ENCODE measurements at regions not wholly inside any gene's neighbourhood (a gene's known extent, or its start where the extent isn't known, plus 50 kb on each side); places are given as distances from the start of the nearest gene placed in this dataset.
"Not testable (repeated sequence)": the region's sequence is repeated elsewhere in the genome, so short reads cannot be mapped to it uniquely, and the experiment has no call there.

GRCh38 chr7:63054191-63054661, 944.4 kb upstream of the ZNF722 start:
- ATAC-seq (replicated peaks in 1 of 4) (no peak), DNase-seq (no peak)
- H3K27ac Mint-ChIP-seq, result no peak overlapping the region
- Histone ChIP-seq H3K27ac (ENCODE audit: low read length) (no peak overlapping the region), H3K27me3 (replicated peaks in 1 of 2; ENCODE audit: control insufficient read depth in 2 of 2, extremely low read depth in 1 of 2, insufficient read depth in 2 of 2, low read length in 1 of 2) (peaks cover 0 to 5% of the 10 kb centered on the region in 2 experiments), H3K36me3 (ENCODE audit: control insufficient read depth in 2 of 2, extremely low read depth in 1 of 2, insufficient read depth in 1 of 2, low read length in 1 of 2) (no peaks in the 10 kb centered on the region), H3K4me1 (ENCODE audit: control insufficient read depth in 1 of 2, extremely low read depth in 1 of 2, insufficient read depth in 2 of 2, low read length in 2 of 2) (no peaks in the 10 kb centered on the region), H3K4me3 (ENCODE audit: control insufficient read depth in 1 of 2, extremely low read depth in 1 of 2, low read length in 1 of 2) (no peak overlapping the region), H3K9me3 (peaks cover 1% of the 10 kb centered on the region)
- ChIA-PET POLR2A (no interaction called here), CTCF (no interaction called here)
- no peaks in the 10 kb centered on the region for H3K36me3 Mint-ChIP-seq
- 65% methylated on average over 45 of the region's 45 CpGs for WGBS (ENCODE audit: insufficient coverage)
- H3K27me3 Mint-ChIP-seq, result no peaks in the 10 kb centered on the region
- peaks cover 4 to 16% (median 16%) of the 10 kb centered on the region in 3 donors for H3K9me3 Mint-ChIP-seq
- no peak overlapping the region for H3K4me3 Mint-ChIP-seq
- no peaks in the 10 kb centered on the region for H3K4me1 Mint-ChIP-seq

- no peak for ATAC-seq (replicated peaks in 1 of 4)
- H3K9me3 Mint-ChIP-seq, result peaks cover 0 to 14% (median 7%) of the 10 kb centered on the region in 3 donors
- CTCF ChIA-PET, result no interaction called here
Observed at GRCh38 chr7:63057265-63057664, 941.4 kb upstream of the ZNF722 start.

DNA sequence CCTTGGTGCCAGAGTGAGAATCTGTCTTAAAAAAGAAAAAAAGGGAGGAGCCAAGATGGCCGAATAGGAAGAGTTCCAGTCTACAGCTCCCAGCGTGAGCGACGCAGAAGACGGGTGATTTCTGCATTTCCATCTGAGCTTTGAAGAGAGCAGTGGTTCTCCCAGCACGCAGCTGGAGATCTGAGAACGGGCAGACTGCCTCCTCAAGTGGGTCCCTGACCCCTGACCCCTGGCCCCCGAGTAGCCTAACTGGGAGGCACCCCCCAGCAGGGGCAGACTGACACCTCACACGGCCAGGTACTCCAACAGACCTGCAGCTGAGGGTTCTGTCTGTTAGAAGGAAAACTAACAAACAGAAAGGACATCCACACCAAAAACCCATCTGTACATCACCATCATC, 937.9 kb upstream of the ZNF722 start:
- H3K36me3 Mint-ChIP-seq; H3K4me1 Mint-ChIP-seq; H3K4me3 Mint-ChIP-seq; DNase-seq; H3K27me3 ChIP-seq (replicated peaks in 1 of 2; ENCODE audit: control insufficient read depth in 2 of 2, extremely low read depth in 1 of 2, insufficient read depth in 2 of 2, low read length in 1 of 2); H3K4me1 ChIP-seq (ENCODE audit: control insufficient read depth in 1 of 2, extremely low read depth in 1 of 2, insufficient read depth in 2 of 2, low read length in 2 of 2); CTCF ChIA-PET; H3K27ac ChIP-seq (ENCODE audit: low read length); H3K4me3 ChIP-seq (ENCODE audit: control insufficient read depth in 1 of 2, extremely low read depth in 1 of 2, low read length in 1 of 2); ATAC-seq (replicated peaks in 1 of 4); H3K36me3 ChIP-seq (ENCODE audit: control insufficient read depth in 2 of 2, extremely low read depth in 1 of 2, insufficient read depth in 1 of 2, low read length in 1 of 2); POLR2A ChIA-PET; H3K27ac Mint-ChIP-seq; H3K27me3 Mint-ChIP-seq; H3K9me3 ChIP-seq: not testable (repeated sequence)
- no CpG with 5 or more reads among the region's 9 CpGs for WGBS (ENCODE audit: insufficient coverage)
- peaks cover 6 to 13% (median 9%) of the 10 kb centered on the region in 3 donors for H3K9me3 Mint-ChIP-seq

More at GRCh38 chr7:63057265-63057664, 941.4 kb upstream of the ZNF722 start:
- POLR2A ChIA-PET, result no interaction called here
- no peak overlapping the region for H3K4me3 Mint-ChIP-seq
- H3K27me3 ChIP-seq (replicated peaks in 1 of 2; ENCODE audit: control insufficient read depth in 2 of 2, extremely low read depth in 1 of 2, insufficient read depth in 2 of 2, low read length in 1 of 2), result peaks cover 0 to 5% of the 10 kb centered on the region in 2 experiments
- no peaks in the 10 kb centered on the region for H3K36me3 ChIP-seq (ENCODE audit: control insufficient read depth in 2 of 2, extremely low read depth in 1 of 2, insufficient read depth in 1 of 2, low read length in 1 of 2)
- H3K4me3 ChIP-seq (ENCODE audit: control insufficient read depth in 1 of 2, extremely low read depth in 1 of 2, low read length in 1 of 2), result no peak overlapping the region
- H3K4me1 Mint-ChIP-seq, result no peaks in the 10 kb centered on the region
- WGBS (ENCODE audit: insufficient coverage), result 95% methylated on average over 2 of the region's 5 CpGs
- no peaks in the 10 kb centered on the region for H3K27me3 Mint-ChIP-seq
- H3K4me1 ChIP-seq (ENCODE audit: control insufficient read depth in 1 of 2, extremely low read depth in 1 of 2, insufficient read depth in 2 of 2, low read length in 2 of 2), result no peaks in the 10 kb centered on the region
- H3K27ac Mint-ChIP-seq, result no peak overlapping the region
- H3K27ac ChIP-seq (ENCODE audit: low read length), result no peak overlapping the region
- no peaks in the 10 kb centered on the region for H3K36me3 Mint-ChIP-seq
- H3K9me3 ChIP-seq, result no peaks in the 10 kb centered on the region
- DNase-seq, result no peak

DNA sequence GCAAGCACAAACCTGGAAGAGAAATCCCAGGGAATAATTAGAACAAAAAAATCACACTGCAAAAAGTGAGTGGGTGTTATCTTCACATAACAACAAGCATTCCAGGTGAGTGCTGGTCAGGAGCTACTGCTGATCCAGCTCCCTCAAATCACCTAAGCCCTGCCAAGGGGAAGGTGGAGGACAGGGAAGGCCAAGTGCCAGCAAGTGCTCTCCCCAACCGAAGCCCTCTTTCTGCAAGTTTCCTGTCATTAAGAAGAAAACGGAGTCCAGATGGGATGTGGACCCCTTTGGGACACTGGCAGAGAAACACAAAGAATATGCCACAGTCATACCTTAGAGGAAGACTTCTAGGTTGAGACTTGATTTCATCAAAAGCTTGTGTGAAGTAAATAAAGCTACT, 933.0 kb upstream of the ZNF722 start:
- ChIA-PET CTCF (no interaction called here), POLR2A (no interaction called here)
- no peaks in the 10 kb centered on the region for H3K36me3 ChIP-seq (ENCODE audit: control insufficient read depth in 2 of 2, extremely low read depth in 1 of 2, insufficient read depth in 1 of 2, low read length in 1 of 2)
- Mint-ChIP-seq H3K9me3 (peaks cover 17 to 24% (median 21%) of the 10 kb centered on the region in 3 donors), H3K27ac (no peak overlapping the region), H3K4me1 (no peaks in the 10 kb centered on the region), H3K36me3 (no peaks in the 10 kb centered on the region), H3K4me3 (no peak overlapping the region), H3K27me3 (no peaks in the 10 kb centered on the region)
- H3K27me3 ChIP-seq (replicated peaks in 1 of 2; ENCODE audit: control insufficient read depth in 2 of 2, extremely low read depth in 1 of 2, insufficient read depth in 2 of 2, low read length in 1 of 2), result no peaks in the 10 kb centered on the region
- no peak for DNase-seq
- no peak overlapping the region for H3K27ac ChIP-seq (ENCODE audit: low read length)
- no peak for ATAC-seq (replicated peaks in 1 of 4)
- no peak overlapping the region for H3K4me3 ChIP-seq (ENCODE audit: control insufficient read depth in 1 of 2, extremely low read depth in 1 of 2, low read length in 1 of 2)
- WGBS (ENCODE audit: insufficient coverage), result 33% methylated on average over 1 of the region's 2 CpGs
- H3K9me3 ChIP-seq, result no peaks in the 10 kb centered on the region
- no peaks in the 10 kb centered on the region for H3K4me1 ChIP-seq (ENCODE audit: control insufficient read depth in 1 of 2, extremely low read depth in 1 of 2, insufficient read depth in 2 of 2, low read length in 2 of 2)

- H3K4me3 ChIP-seq (ENCODE audit: control insufficient read depth in 1 of 2, extremely low read depth in 1 of 2, low read length in 1 of 2); H3K4me1 ChIP-seq (ENCODE audit: control insufficient read depth in 1 of 2, extremely low read depth in 1 of 2, insufficient read depth in 2 of 2, low read length in 2 of 2); H3K27me3 ChIP-seq (replicated peaks in 1 of 2; ENCODE audit: control insufficient read depth in 2 of 2, extremely low read depth in 1 of 2, insufficient read depth in 2 of 2, low read length in 1 of 2); H3K27ac ChIP-seq (ENCODE audit: low read length); POLR2A ChIA-PET; H3K4me3 Mint-ChIP-seq; H3K36me3 Mint-ChIP-seq; CTCF ChIA-PET; H3K36me3 ChIP-seq (ENCODE audit: control insufficient read depth in 2 of 2, extremely low read depth in 1 of 2, insufficient read depth in 1 of 2, low read length in 1 of 2); DNase-seq; H3K27me3 Mint-ChIP-seq; H3K4me1 Mint-ChIP-seq; H3K27ac Mint-ChIP-seq; H3K9me3 ChIP-seq; ATAC-seq (replicated peaks in 1 of 4): not testable (repeated sequence)
- H3K9me3 Mint-ChIP-seq, result peaks cover 17 to 24% (median 21%) of the 10 kb centered on the region in 3 donors
- no CpG with 5 or more reads among the region's 4 CpGs for WGBS (ENCODE audit: insufficient coverage)
Observed at GRCh38 chr7:63066235-63066634, 932.4 kb upstream of the ZNF722 start.

DNA sequence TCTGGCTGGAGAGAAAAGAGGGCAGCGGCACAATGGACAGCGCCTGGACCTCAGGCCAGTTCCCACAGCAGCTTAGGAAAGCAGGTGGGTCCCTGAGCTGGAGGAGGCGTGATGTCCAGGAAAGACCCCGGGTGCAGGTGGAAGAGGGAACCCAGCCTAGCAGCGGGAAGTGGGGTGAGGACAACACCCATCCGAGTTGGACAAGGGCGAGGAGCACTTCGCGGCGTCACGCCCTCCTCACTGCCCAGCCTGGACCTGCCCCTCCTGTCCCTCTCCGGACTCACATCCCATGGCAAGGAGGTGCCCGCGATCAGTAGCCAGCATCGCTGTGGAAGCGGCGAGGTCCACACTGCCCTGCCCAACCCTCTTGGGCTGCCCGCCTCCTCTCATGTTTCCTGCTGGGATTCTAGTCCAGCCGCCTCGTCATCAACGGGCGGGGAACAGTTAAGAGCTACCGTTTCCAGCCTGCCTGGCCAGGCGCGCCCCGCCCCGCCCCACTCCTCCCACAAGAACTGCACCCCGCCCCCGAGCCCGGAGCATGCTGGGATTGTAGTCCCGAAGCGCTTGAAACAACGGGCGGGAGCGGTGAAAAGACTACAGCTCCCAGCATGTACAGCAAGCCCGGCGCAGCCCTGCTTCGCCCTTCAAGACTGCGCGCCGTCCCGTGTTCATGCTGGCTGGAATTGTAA, 930.6 kb upstream of the ZNF722 start:
- Mint-ChIP-seq H3K4me1 (no peaks in the 10 kb centered on the region), H3K4me3 (no peak overlapping the region), H3K27me3 (no peaks in the 10 kb centered on the region), H3K9me3 (peaks cover 15 to 29% (median 22%) of the 10 kb centered on the region in 3 donors), H3K27ac (no peak overlapping the region), H3K36me3 (no peaks in the 10 kb centered on the region)
- Histone ChIP-seq H3K27me3 (replicated peaks in 1 of 2; ENCODE audit: control insufficient read depth in 2 of 2, extremely low read depth in 1 of 2, insufficient read depth in 2 of 2, low read length in 1 of 2) (no peaks in the 10 kb centered on the region), H3K9me3 (no peaks in the 10 kb centered on the region), H3K27ac (ENCODE audit: low read length) (no peak overlapping the region), H3K36me3 (ENCODE audit: control insufficient read depth in 2 of 2, extremely low read depth in 1 of 2, insufficient read depth in 1 of 2, low read length in 1 of 2) (no peaks in the 10 kb centered on the region), H3K4me3 (ENCODE audit: control insufficient read depth in 1 of 2, extremely low read depth in 1 of 2, low read length in 1 of 2) (no peak overlapping the region), H3K4me1 (ENCODE audit: control insufficient read depth in 1 of 2, extremely low read depth in 1 of 2, insufficient read depth in 2 of 2, low read length in 2 of 2) (no peaks in the 10 kb centered on the region)
- CTCF ChIA-PET, result no interaction called here
- 50% methylated on average over 41 of the region's 42 CpGs for WGBS (ENCODE audit: insufficient coverage)
- ATAC-seq (replicated peaks in 1 of 4), result no peak
- POLR2A ChIA-PET, result no interaction called here
- no peak for DNase-seq

DNA sequence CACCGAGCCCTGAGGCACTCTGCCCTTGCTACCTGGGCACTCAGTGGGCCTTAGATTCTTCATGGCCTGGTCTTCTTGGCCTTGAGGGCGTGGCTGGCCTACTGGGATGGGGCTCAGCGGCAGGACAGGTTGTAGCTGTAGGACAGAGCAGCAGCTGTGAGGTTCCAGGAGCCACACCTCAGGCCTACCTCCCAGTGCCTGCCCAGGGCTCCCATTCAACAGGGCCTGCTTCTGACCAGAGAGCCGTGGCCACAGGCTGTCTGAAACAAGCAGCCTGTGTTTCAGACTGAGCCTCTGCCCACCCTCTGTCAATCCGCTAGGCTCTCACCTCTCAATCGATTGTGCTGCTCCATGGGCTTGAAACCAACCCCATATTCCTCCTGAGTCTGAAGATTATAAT, 928.0 kb upstream of the ZNF722 start:
- H3K4me1 ChIP-seq (ENCODE audit: control insufficient read depth in 1 of 2, extremely low read depth in 1 of 2, insufficient read depth in 2 of 2, low read length in 2 of 2), result no peaks in the 10 kb centered on the region
- no peak for DNase-seq
- no peak overlapping the region for H3K27ac ChIP-seq (ENCODE audit: low read length)
- no peak for ATAC-seq (replicated peaks in 1 of 4)
- no peaks in the 10 kb centered on the region for H3K36me3 ChIP-seq (ENCODE audit: control insufficient read depth in 2 of 2, extremely low read depth in 1 of 2, insufficient read depth in 1 of 2, low read length in 1 of 2)
- no peaks in the 10 kb centered on the region for H3K27me3 ChIP-seq (replicated peaks in 1 of 2; ENCODE audit: control insufficient read depth in 2 of 2, extremely low read depth in 1 of 2, insufficient read depth in 2 of 2, low read length in 1 of 2)
- Mint-ChIP-seq H3K27me3 (no peaks in the 10 kb centered on the region), H3K4me1 (no peaks in the 10 kb centered on the region), H3K9me3 (peaks cover 26 to 37% (median 27%) of the 10 kb centered on the region in 3 donors), H3K36me3 (no peaks in the 10 kb centered on the region), H3K27ac (no peak overlapping the region), H3K4me3 (no peak overlapping the region)
- no peaks in the 10 kb centered on the region for H3K9me3 ChIP-seq
- 46% methylated on average over 5 of the region's 6 CpGs for whole genome bisulfite sequencing (ENCODE audit: insufficient coverage)
- H3K4me3 ChIP-seq (ENCODE audit: control insufficient read depth in 1 of 2, extremely low read depth in 1 of 2, low read length in 1 of 2), result no peak overlapping the region
- CTCF ChIA-PET, result no interaction called here
- POLR2A ChIA-PET, result no interaction called here
